GM23338 (cell line): ENCODE measurements at regions not wholly inside any gene's neighbourhood (a gene's known extent, or its start where the extent isn't known, plus 50 kb on each side); places are given as distances from the start of the nearest gene placed in this dataset.

Source experiments
- CTCF ChIP-seq, 2 experiments: fragments of 200-600 bp in 1 of 2; sonication (generic) in 1 of 2; conservative IDR thresholded peaks; 2 replicates each; pipeline versions ENCODE4 v1.5.1 to v1.6.1; 2016 to 2017; ENCODE audit warnings: antibody characterized with exemption in 2 of 2, low read depth in 2 of 2, mild to moderate bottlenecking in 2 of 2, moderate library complexity in 1 of 2
- ETS1 ChIP-seq: IDR thresholded peaks from 2 replicates; pipeline ENCODE4 v1.6.1; 2016; ENCODE audit warnings: antibody characterized with exemption
- EZH2 ChIP-seq: fragments of 200-600 bp; sonication (generic); IDR thresholded peaks from one replicate; pipeline ENCODE4 v1.8.0; 2017; ENCODE audit warnings: antibody characterized with exemption, mild to moderate bottlenecking, low read depth; ENCODE audit not compliant: unreplicated experiment
- EZH2phosphoT487 ChIP-seq: fragments of 200-600 bp; sonication (generic); IDR thresholded peaks from one replicate; pipeline ENCODE4 v1.8.1; 2018; ENCODE audit warnings: antibody characterized with exemption; ENCODE audit not compliant: unreplicated experiment
- JUNB ChIP-seq: IDR thresholded peaks from one replicate; pipeline ENCODE4 v1.6.1; 2016; ENCODE audit warnings: antibody characterized with exemption; ENCODE audit not compliant: unreplicated experiment
- NANOG ChIP-seq: IDR thresholded peaks from 2 replicates; pipeline ENCODE4 v1.6.1; 2016; ENCODE audit warnings: antibody characterized with exemption, borderline replicate concordance
- POLR2AphosphoS5 ChIP-seq: IDR thresholded peaks from 2 replicates; pipeline ENCODE4 v1.6.1; 2016; ENCODE audit warnings: antibody characterized with exemption, low read depth
- ZNF114 ChIP-seq: fragments of 250-450 bp; sonication (Bioruptor Pico); IDR thresholded peaks from 2 replicates; pipeline ENCODE4 v1.5.0; 2020; ENCODE audit warnings: mild to moderate bottlenecking, moderate library complexity
- ZNF331 ChIP-seq: fragments of 250-450 bp; sonication (Bioruptor Pico); IDR thresholded peaks from 2 replicates; pipeline ENCODE4 v1.5.0; 2020; ENCODE audit warnings: low read depth, mild to moderate bottlenecking, moderate library complexity
- ZNF462 ChIP-seq: fragments of 250-450 bp; sonication (Bioruptor Pico); IDR thresholded peaks from 2 replicates; pipeline ENCODE4 v1.5.0; 2020; ENCODE audit warnings: mild to moderate bottlenecking, moderate library complexity

GRCh38 chr14:49420201-49420600 is 166.0 kb downstream of the RPS29 start (continued):
- TF ChIP-seq ZNF462 (CRISPR knock-in tag) (no peak), ZNF114 (no peak), EZH2 (no peak), ETS1 (no peak), CTCF (conservative IDR thresholded peaks at IDR 0.05; ENCODE audit: low read depth in 2 of 2) (no peak), EZH2phosphoT487 (no peak), JUNB (no peak), ZNF331 (CRISPR knock-in tag) (no peak), NANOG (no peak), POLR2AphosphoS5 (no peak)
